GM18517 (cell line): ENCODE measurements at regions not wholly inside any gene's neighbourhood (a gene's known extent, or its start where the extent isn't known, plus 50 kb on each side); places are given as distances from the start of the nearest gene placed in this dataset.
"Not testable (repeated sequence)": the region's sequence is repeated elsewhere in the genome, so short reads cannot be mapped to it uniquely, and the experiment has no call there.

Source experiments
- ATAC-seq: cut with Tn5 transposase; IDR thresholded peaks from one replicate; pipeline ENCODE4 v1.9.1; 2021; ENCODE audit warnings: mild to moderate bottlenecking, moderate library complexity; ENCODE audit not compliant: unreplicated experiment

- no peak for ATAC-seq
Measured at GRCh38 chr9:740221-740620, 101.3 kb upstream of the DMRT1 start.

GRCh38 chr9:742104-742503 is 99.4 kb upstream of the DMRT1 start:
- no peak for ATAC-seq

- ATAC-seq, result no peak
Measured at GRCh38 chr9:742914-743589, 98.4 kb upstream of the DMRT1 start.

GRCh38 chr9:744046-744712 is 97.3 kb upstream of the DMRT1 start:
- no peak for ATAC-seq

- ATAC-seq, result no peak
Measured at GRCh38 chr9:744790-745484, 96.6 kb upstream of the DMRT1 start.

- ATAC-seq, result no peak
Measured at GRCh38 chr9:745761-746380, 95.6 kb upstream of the DMRT1 start.

- no peak for ATAC-seq
Measured at GRCh38 chr9:746661-747434, 94.6 kb upstream of the DMRT1 start.

GRCh38 chr9:747567-747966 is 93.9 kb upstream of the DMRT1 start:
- ATAC-seq, result no peak

- no peak for ATAC-seq
Measured at GRCh38 chr9:748861-749497, 92.5 kb upstream of the DMRT1 start.

- ATAC-seq, result no peak
Measured at GRCh38 chr9:749716-750115, 91.8 kb upstream of the DMRT1 start.

GRCh38 chr9:750249-750967 is 91.1 kb upstream of the DMRT1 start:
- peak; percentile 9 for ATAC-seq

- peak; percentile 95 for ATAC-seq
Measured at GRCh38 chr9:751137-752051, 90.1 kb upstream of the DMRT1 start.

- ATAC-seq, result no peak
Measured at GRCh38 chr9:752201-752600, 89.3 kb upstream of the DMRT1 start.

GRCh38 chr9:752681-753200 is 88.8 kb upstream of the DMRT1 start:
- no peak for ATAC-seq

- ATAC-seq, result not testable (repeated sequence)
Measured at GRCh38 chr9:753734-754133, 87.8 kb upstream of the DMRT1 start.

- ATAC-seq, result no peak
Measured at GRCh38 chr9:754150-754931, 87.2 kb upstream of the DMRT1 start.

- no peak for ATAC-seq
Measured at GRCh38 chr9:755454-756381, 85.8 kb upstream of the DMRT1 start.
